Stimulated activated CD4-positive, alpha-beta T cell treated with anti-CD3 and anti-CD28 coated beads, Interleukin-2, amount 100 ng/mL, for 24 hours (primary cell): ENCODE measurements at regions not wholly inside any gene's neighbourhood (a gene's known extent, or its start where the extent isn't known, plus 50 kb on each side); places are given as distances from the start of the nearest gene placed in this dataset.
A peak's percentile ranks its signal among the peaks of the same experiment; 100 is the strongest.
"Not testable (repeated sequence)": the region's sequence is repeated elsewhere in the genome, so short reads cannot be mapped to it uniquely, and the experiment has no call there.

Experiments used
- DNase-seq, 2 donors: peaks; one replicate each; pipeline ENCODE4 v3.0.0-alpha.2; 2020

GRCh38 chr12:46546634-46547273 lies 174.2 kb upstream of the SLC38A2 start:
- no peak for DNase-seq

- not testable (repeated sequence) for DNase-seq
Measured at GRCh38 chr12:46543378-46543795, 170.8 kb upstream of the SLC38A2 start.

- DNase-seq: no peak
Measured at GRCh38 chr12:46538976-46539375, 166.4 kb upstream of the SLC38A2 start.

DNA sequence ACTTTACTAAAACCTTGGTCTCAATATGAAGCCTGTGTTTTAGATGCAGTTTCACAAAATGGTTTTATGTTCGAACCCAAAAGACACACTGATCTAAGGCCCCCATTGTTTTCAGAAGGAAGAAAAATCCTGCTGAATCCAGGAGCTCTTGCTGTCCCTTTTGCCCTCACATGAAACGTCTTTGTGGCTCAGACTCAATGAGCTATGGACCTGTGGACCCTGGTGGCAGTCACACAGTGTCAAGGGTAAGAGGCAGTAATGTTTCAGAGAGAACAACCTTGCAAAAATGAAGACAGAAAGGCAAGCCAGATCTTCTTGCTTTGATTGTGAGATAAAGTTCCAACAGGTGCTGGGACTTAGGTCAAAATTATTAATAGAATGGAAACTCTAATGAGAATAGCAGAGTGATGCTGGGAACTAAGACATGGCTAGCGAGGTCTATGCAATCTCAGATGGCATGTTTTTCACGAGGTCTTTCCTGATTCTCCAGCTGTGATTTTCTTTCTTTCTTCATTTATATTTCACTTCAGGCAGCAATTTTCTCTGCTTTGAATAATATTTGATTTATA lies 164.9 kb upstream of the SLC38A2 start:
- DNase-seq: no peak

DNA sequence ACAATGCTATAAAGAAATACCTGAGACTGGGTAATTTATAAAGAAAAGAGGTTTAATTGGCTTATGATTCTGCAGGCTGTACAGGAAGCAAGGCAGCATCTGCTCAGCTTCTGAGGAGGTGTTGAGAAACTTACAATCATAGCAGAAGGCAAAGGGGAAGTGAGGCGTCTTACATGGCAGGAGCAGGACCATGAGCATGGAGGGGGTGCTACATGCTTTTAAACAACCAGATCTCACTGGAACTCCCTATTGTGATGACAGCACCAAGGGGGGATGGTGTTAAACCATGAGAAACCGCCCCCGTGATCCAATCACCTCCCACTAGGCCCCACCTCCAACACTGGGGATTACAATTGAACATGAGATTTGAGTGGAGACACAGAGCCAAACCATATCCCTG lies 163.7 kb upstream of the SLC38A2 start:
- not testable (repeated sequence) for DNase-seq

GRCh38 chr12:46535907-46536306 lies 163.3 kb upstream of the SLC38A2 start:
- no peak for DNase-seq

DNA sequence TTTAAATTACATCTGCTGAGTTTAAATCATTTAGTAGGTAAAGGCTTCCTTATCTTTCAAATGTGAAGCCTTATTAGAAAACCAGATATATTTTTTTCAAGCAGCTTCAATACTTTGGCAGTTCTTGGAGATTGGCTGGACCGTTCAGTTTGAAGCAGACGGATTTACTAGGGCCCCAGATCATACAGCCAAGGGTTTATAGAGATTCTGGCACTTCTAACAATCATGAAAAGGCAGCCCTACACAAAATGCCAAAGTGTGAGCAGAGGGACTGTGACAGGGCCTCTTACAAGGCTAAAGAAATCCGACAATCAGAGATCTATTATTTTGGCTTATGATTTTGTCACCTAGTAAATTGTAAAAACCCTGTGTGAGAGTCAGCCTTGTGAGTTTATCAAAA lies 162.8 kb upstream of the SLC38A2 start:
- DNase-seq: no peak

DNA sequence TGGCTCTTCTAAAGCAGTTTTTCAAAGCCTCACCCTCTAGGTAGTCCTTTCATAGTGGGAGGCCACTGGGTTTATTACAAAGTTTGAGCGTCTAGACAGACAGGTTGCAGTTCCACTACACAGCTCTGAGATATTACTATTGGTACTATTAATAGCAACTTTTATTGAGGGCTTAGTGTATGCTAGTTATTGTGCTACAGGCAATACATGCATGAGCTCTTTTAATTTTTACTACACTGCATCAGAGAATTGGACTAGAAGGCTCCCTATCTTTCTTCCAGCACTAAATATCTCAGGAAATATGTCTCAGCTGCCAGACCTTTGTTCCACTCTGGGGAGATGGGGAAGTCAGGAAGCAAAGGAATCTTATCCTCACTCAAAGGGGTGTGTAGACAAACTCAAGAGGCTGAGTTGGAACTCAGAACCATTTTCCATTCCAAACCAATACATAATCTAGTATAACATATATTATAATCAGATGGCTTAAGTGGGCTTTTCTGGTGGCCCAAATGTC lies 161.8 kb upstream of the SLC38A2 start:
- DNase-seq: no peak

GRCh38 chr12:46533723-46534122 lies 161.2 kb upstream of the SLC38A2 start:
- no peak for DNase-seq

- DNase-seq: no peak
Measured at GRCh38 chr12:46531804-46532203, 159.2 kb upstream of the SLC38A2 start.

- no peak for DNase-seq
Measured at GRCh38 chr12:46531059-46531785, 158.6 kb upstream of the SLC38A2 start.

GRCh38 chr12:46530373-46531056 lies 157.9 kb upstream of the SLC38A2 start:
- no peak for DNase-seq

- no peak for DNase-seq
Measured at GRCh38 chr12:46526233-46526632, 153.7 kb upstream of the SLC38A2 start.

- no peak for DNase-seq
Measured at GRCh38 chr12:46524778-46525177, 152.2 kb upstream of the SLC38A2 start.

- DNase-seq: peak; percentile 40 to 47
Measured at GRCh38 chr12:46523863-46524770, 151.5 kb upstream of the SLC38A2 start.

DNA sequence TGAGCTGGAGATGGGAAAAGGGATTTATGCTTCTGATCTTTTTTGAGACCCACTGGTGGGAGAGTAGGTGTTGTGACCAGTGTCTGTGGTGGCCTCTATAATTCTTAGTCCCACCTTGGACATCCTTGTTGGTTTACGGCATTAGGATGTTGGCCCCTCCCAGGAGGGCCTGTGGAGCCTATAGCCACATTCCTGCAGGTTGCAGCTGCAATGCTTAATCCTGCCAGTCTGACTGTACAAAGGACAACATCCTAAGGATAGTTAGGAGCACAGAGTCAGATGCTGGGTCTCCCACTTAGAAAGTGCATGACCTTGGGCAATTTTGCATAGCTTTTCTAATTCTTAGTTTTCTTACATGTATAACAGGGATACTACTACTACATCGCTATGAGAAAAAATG lies 150.9 kb upstream of the SLC38A2 start:
- no peak for DNase-seq

- DNase-seq: no peak
Measured at GRCh38 chr12:46522071-46522470, 149.5 kb upstream of the SLC38A2 start.

DNA sequence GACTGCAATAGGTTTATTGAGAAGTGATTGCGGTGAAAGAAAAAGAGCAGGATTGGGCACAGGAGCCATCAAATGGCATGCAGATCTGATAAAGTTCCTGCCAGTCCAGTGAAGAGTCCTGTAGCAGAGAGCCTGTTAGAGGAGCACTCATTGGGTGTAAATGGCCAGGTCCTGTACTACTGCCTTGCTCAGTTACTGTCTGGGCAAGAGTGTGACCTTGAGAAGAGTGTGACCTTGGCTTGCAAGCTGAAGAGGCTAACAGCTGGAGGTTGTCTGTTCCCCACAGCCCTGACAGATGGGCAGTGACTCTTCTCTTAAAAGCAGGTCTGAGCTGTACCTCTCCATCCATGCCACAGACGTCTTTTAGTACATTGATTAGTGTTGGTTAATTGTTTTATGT lies 148.6 kb upstream of the SLC38A2 start:
- DNase-seq: no peak

- no peak for DNase-seq
Measured at GRCh38 chr12:46519407-46519806, 146.8 kb upstream of the SLC38A2 start.

GRCh38 chr12:46518729-46519128 lies 146.2 kb upstream of the SLC38A2 start:
- no peak for DNase-seq

- no peak for DNase-seq
Measured at GRCh38 chr12:46518169-46518568, 145.6 kb upstream of the SLC38A2 start.

DNA sequence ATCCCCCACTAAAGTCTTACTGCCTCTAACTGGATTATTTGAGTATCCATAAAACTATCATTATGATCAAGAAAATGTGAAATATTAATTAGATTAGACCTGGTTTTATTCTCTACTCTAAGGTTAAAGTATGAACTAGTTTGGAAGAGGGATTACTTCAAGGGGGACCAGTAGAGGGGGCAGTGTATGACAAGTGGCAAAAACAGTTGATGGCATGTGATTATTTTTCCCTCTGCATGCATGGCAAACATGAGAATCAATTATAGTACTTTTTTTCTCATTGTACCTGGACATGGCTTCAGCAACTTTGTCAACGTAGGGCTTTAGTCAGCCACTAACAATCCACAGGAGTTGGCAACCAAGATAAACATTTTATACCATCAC lies 145.0 kb upstream of the SLC38A2 start:
- DNase-seq: no peak
